Endothelial cell of umbilical vein (primary cell): ENCODE measurements at regions not wholly inside any gene's neighbourhood (a gene's known extent, or its start where the extent isn't known, plus 50 kb on each side); places are given as distances from the start of the nearest gene placed in this dataset.

ENCODE experiments used
- BruUV-seq: library from RNA; stranded (reverse); fragments of 400-500 nt; replicated peaks from 2 replicates; lab custom pipeline; 2021; lab: Mats Ljungman, UMichigan
- CTCF ChIA-PET: fragments of 300-600, 350-600 bp; sonication (Branson Sonifier 250); formaldehyde crosslinking; loops from one replicate; lab custom pipeline; 2021; ENCODE audit warnings: antibody characterized with exemption, inconsistent platforms; lab: Charles Lee
- POLR2A ChIA-PET: fragments of 300-600, 350-600 bp; sonication (Branson Sonifier 250); formaldehyde crosslinking; loops from one replicate; lab custom pipeline; 2021; ENCODE audit warnings: antibody characterized with exemption, inconsistent platforms; lab: Charles Lee
- DNase-seq: peaks from one replicate; pipeline ENCODE4 v3.0.0-alpha.2; 2011; ENCODE audit warnings: low read depth, low spot score
- FAIRE-seq: peaks from 2 replicates; lab custom pipeline; 2011; peaks lifted over from hg19 to GRCh38; lab: Jason Lieb, UNC
- H2AFZ ChIP-seq: 2 replicates; pipeline ENCODE4 v1.6.0; 2012; ENCODE audit warnings: low read depth, low read length, control low read depth, inconsistent platforms
- H3K27ac ChIP-seq: 2 replicates; pipeline ENCODE4 v1.5.1; 2011; ENCODE audit warnings: low read depth, mild to moderate bottlenecking, control low read depth, low read length, moderate library complexity; ENCODE audit not compliant: insufficient read depth
- H3K27me3 ChIP-seq, 2 experiments: 2 replicates each; pipeline versions ENCODE4 v1.6.0 to v1.6.1; 2011; ENCODE audit warnings: low read length in 2 of 2, mixed read lengths in 1 of 2; ENCODE audit not compliant: control insufficient read depth in 2 of 2, insufficient read depth in 2 of 2
- H3K36me3 ChIP-seq, 2 experiments: 2 replicates in 1 of 2; 3 replicates in 1 of 2; pipeline ENCODE4 v1.5.1; 2011; ENCODE audit warnings: low read length in 2 of 2, mild to moderate bottlenecking in 1 of 2, moderate library complexity in 1 of 2; ENCODE audit not compliant: control insufficient read depth in 2 of 2, insufficient read depth in 2 of 2; ENCODE audit errors: extremely low read depth in 1 of 2
- H3K4me1 ChIP-seq: 3 replicates; pipeline ENCODE4 v1.5.1; 2011; ENCODE audit warnings: mild to moderate bottlenecking, low read length; ENCODE audit not compliant: control insufficient read depth, insufficient read depth; ENCODE audit errors: extremely low read depth
- H3K4me2 ChIP-seq: 2 replicates; pipeline ENCODE4 v1.6.1; 2011; ENCODE audit warnings: low read length, control low read depth, mixed read lengths; ENCODE audit not compliant: insufficient read depth
- H3K4me3 ChIP-seq, 3 experiments: fragments of 200-600 bp in 1 of 3; sonication (generic), shearing (Covaris generic) in 1 of 3; replicated peaks in 1 of 3; 2 replicates each; pipeline ENCODE4 v1.5.1; 2011 to 2016; ENCODE audit warnings: control low read depth in 3 of 3, low read length in 3 of 3, mild to moderate bottlenecking in 2 of 3, inconsistent platforms in 1 of 3, low read depth in 1 of 3, moderate library complexity in 1 of 3; ENCODE audit not compliant: insufficient read depth in 1 of 3
- H3K79me2 ChIP-seq: 2 replicates; pipeline ENCODE4 v1.6.0; 2012; ENCODE audit warnings: low read length, inconsistent platforms; ENCODE audit not compliant: control insufficient read depth, insufficient read depth
- H3K9ac ChIP-seq: replicated peaks from 2 replicates; pipeline ENCODE3; 2011; ENCODE audit warnings: low read length, control low read depth; ENCODE audit not compliant: insufficient read depth; ENCODE audit errors: extremely low read depth
- H3K9me1 ChIP-seq: replicated peaks from 3 replicates; pipeline ENCODE4 v1.6.0; 2011; ENCODE audit warnings: mild to moderate bottlenecking, low read length; ENCODE audit not compliant: control insufficient read depth, insufficient read depth; ENCODE audit errors: extremely low read depth
- H3K9me3 ChIP-seq: replicated peaks from 2 replicates; pipeline ENCODE4 v1.5.1; 2012; ENCODE audit warnings: low read length, inconsistent platforms; ENCODE audit not compliant: control insufficient read depth, insufficient read depth
- H4K20me1 ChIP-seq: replicated peaks from 2 replicates; pipeline ENCODE3; 2011; ENCODE audit warnings: mild to moderate bottlenecking, low read length; ENCODE audit not compliant: control insufficient read depth, insufficient read depth; ENCODE audit errors: extremely low read depth
- CTCF ChIP-seq, 2 donors: IDR thresholded peaks; 1 replicate in 1 of 2; 2 replicates in 1 of 2; pipeline ENCODE4 v1.5.1; 2011; ENCODE audit warnings: low read length in 2 of 2, mild to moderate bottlenecking in 2 of 2, moderate library complexity in 2 of 2, control low read depth in 1 of 2, inconsistent platforms in 1 of 2, low read depth in 1 of 2; ENCODE audit not compliant: insufficient read depth in 1 of 2; ENCODE audit errors: extremely low read depth in 1 of 2
- EZH2 ChIP-seq: IDR thresholded peaks from 2 replicates; pipeline ENCODE4 v1.6.1; 2012; ENCODE audit warnings: borderline replicate concordance, low read depth, mild to moderate bottlenecking, moderate library complexity, low read length, inconsistent platforms; ENCODE audit not compliant: severe bottlenecking
- FOS ChIP-seq: IDR thresholded peaks from 2 replicates; pipeline ENCODE4 v1.6.1; 2011; ENCODE audit warnings: mild to moderate bottlenecking, low read length, moderate library complexity, borderline replicate concordance; ENCODE audit not compliant: insufficient read depth
- GATA2 ChIP-seq: IDR thresholded peaks from 2 replicates; pipeline ENCODE4 v1.7.0; 2011; ENCODE audit warnings: low read depth, mild to moderate bottlenecking, moderate library complexity, mixed read lengths, low read length; ENCODE audit not compliant: insufficient read length, insufficient read depth
- JUN ChIP-seq: IDR thresholded peaks from 2 replicates; pipeline ENCODE4 v1.6.1; 2011; ENCODE audit warnings: borderline replicate concordance, low read depth; ENCODE audit not compliant: insufficient read length, insufficient read depth
- MAX ChIP-seq: IDR thresholded peaks from 2 replicates; pipeline ENCODE4 v1.6.1; 2011; ENCODE audit not compliant: insufficient read depth, insufficient read length
- MYC ChIP-seq: IDR thresholded peaks from one replicate; pipeline ENCODE4 v1.6.1; 2011; ENCODE audit warnings: mild to moderate bottlenecking, low read depth, low read length
- POLR2A ChIP-seq: IDR thresholded peaks from 2 replicates; pipeline ENCODE4 v1.6.1; 2012; ENCODE audit warnings: low read depth, mild to moderate bottlenecking, control low read depth, low read length
- POLR2AphosphoS5 ChIP-seq: IDR thresholded peaks from 2 replicates; pipeline ENCODE4 v1.6.1; 2012; ENCODE audit warnings: low read depth, mild to moderate bottlenecking, control low read depth, low read length, moderate library complexity; ENCODE audit not compliant: insufficient read depth
- dilution Hi-C: fragments of 300-500 bp; cut with MboI; formaldehyde crosslinking; loops from one replicate; pipeline ENCODE4 v1.15.0; 2019; ENCODE audit warnings: low sequenced_read_pairs; ENCODE audit not compliant: extremely low pct_ligation_motif_present
- intact Hi-C: fragments of 100-400 bp; cut with micrococcal nuclease; formaldehyde crosslinking; loops from one replicate; pipeline ENCODE4 v1.10.0; 2022

- Histone ChIP-seq H3K9ac (no peak overlapping the region), H3K36me3 (no peaks in the 10 kb centered on the region), H3K79me2 (no peaks in the 10 kb centered on the region), H4K20me1 (no peaks in the 10 kb centered on the region), H3K4me3 (no peak overlapping the region), H3K9me1 (no peaks in the 10 kb centered on the region), H3K4me2 (no peak overlapping the region), H3K27ac (no peak overlapping the region), H2AFZ (no peak overlapping the region), H3K27me3 (no peaks in the 10 kb centered on the region), H3K9me3 (no peaks in the 10 kb centered on the region), H3K4me1 (no peaks in the 10 kb centered on the region)
- DNase-seq (no peak), FAIRE-seq (no peak)
- no TSS peak for BruUV-seq
- dilution Hi-C loops = no loop called here
- POLR2A ChIA-PET = no interaction called here
- TF ChIP-seq FOS = no peak
- peak in 1 of 2 donors; percentile 13 for TF ChIP-seq CTCF (IDR thresholded peaks at IDR 0.05; ENCODE audit: extremely low read depth in 1 of 2, insufficient read depth in 1 of 2, low read depth in 1 of 2, low read length in 2 of 2)
- CTCF ChIA-PET = no interaction called here
- intact Hi-C loops = loop anchor here (10.0 kb wide), 1 partner anchor 244 kb away; no protein-coding TSS in a partner anchor
These were observed 798.9 kb downstream of the BRINP3 start for GRCh38 chr1:189678779-189679178.

GRCh38 chr1:189681252-189681919 is 796.3 kb downstream of the BRINP3 start:
- BruUV-seq = no TSS peak
- dilution Hi-C loops (no loop called here), intact Hi-C loops (no loop called here)
- ChIA-PET CTCF (interaction anchor here (1.0 to 1.3 kb wide), 3 partner anchors 7 to 16 kb away, joined by 3 to 4 read pairs (median 3); no protein-coding TSS in a partner anchor), POLR2A (no interaction called here)
- Histone ChIP-seq H3K4me3 (no peak overlapping the region), H3K4me1 (no peaks in the 10 kb centered on the region), H2AFZ (no peak overlapping the region), H3K27ac (no peak overlapping the region), H4K20me1 (no peaks in the 10 kb centered on the region), H3K36me3 (no peaks in the 10 kb centered on the region), H3K4me2 (no peak overlapping the region), H3K79me2 (no peaks in the 10 kb centered on the region), H3K27me3 (no peaks in the 10 kb centered on the region), H3K9me3 (no peaks in the 10 kb centered on the region), H3K9ac (no peak overlapping the region), H3K9me1 (no peaks in the 10 kb centered on the region)
- DNase-seq = peak; percentile 43
- no peak for FAIRE-seq
- TF ChIP-seq MAX (no peak), GATA2 (no peak), POLR2AphosphoS5 (no peak), POLR2A (no peak), CTCF (IDR thresholded peaks at IDR 0.05; ENCODE audit: extremely low read depth in 1 of 2, insufficient read depth in 1 of 2, low read depth in 1 of 2, low read length in 2 of 2) (no peak), JUN (no peak), FOS (no peak), MYC (no peak), EZH2 (no peak)
